Left renal cortex interstitium (tissue), 4 donors: ENCODE measurements at regions not wholly inside any gene's neighbourhood (a gene's known extent, or its start where the extent isn't known, plus 50 kb on each side); places are given as distances from the start of the nearest gene placed in this dataset.
"Not testable (repeated sequence)": the region's sequence is repeated elsewhere in the genome, so short reads cannot be mapped to it uniquely, and the experiment has no call there.

Experiments used
- DNase-seq, 4 donors: peaks; one replicate each; pipeline ENCODE4 v3.0.0-alpha.2; 2013; ENCODE audit warnings: low read depth in 4 of 4, low spot score in 2 of 4, missing footprints in 1 of 4

- no peak for DNase-seq
Measured at GRCh38 chr20:48448666-48449600, 378.9 kb downstream of the PREX1 start.

- DNase-seq: no peak
Measured at GRCh38 chr20:48447456-48447855, 380.3 kb downstream of the PREX1 start.

- DNase-seq: no peak
Measured at GRCh38 chr20:48445827-48446226, 382.0 kb downstream of the PREX1 start.

GRCh38 chr20:48444249-48444648 is 383.6 kb downstream of the PREX1 start:
- DNase-seq: no peak

- DNase-seq: no peak
Measured at GRCh38 chr20:48440916-48441315, 386.9 kb downstream of the PREX1 start.

- DNase-seq: not testable (repeated sequence)
Measured at GRCh38 chr20:48440261-48440660, 387.5 kb downstream of the PREX1 start.

GRCh38 chr20:48437146-48437545 is 390.7 kb downstream of the PREX1 start:
- DNase-seq: no peak

- DNase-seq: not testable (repeated sequence)
Measured at GRCh38 chr20:48436609-48437008, 391.2 kb downstream of the PREX1 start.

- no peak for DNase-seq
Measured at GRCh38 chr20:48433178-48433577, 394.6 kb downstream of the PREX1 start.

GRCh38 chr20:48432494-48432832 is 395.3 kb downstream of the PREX1 start:
- DNase-seq: no peak

GRCh38 chr20:48431653-48432493 is 395.9 kb downstream of the PREX1 start:
- DNase-seq: no peak

- DNase-seq: no peak
Measured at GRCh38 chr20:48426630-48427029, 401.2 kb downstream of the PREX1 start.

GRCh38 chr20:48425817-48426612 is 401.8 kb downstream of the PREX1 start:
- DNase-seq: no peak

GRCh38 chr20:48425321-48425720 is 402.5 kb downstream of the PREX1 start:
- no peak for DNase-seq

- DNase-seq: no peak
Measured at GRCh38 chr20:48422242-48422960, 405.4 kb downstream of the PREX1 start.

- DNase-seq: no peak
Measured at GRCh38 chr20:48421547-48421946, 406.3 kb downstream of the PREX1 start.

- DNase-seq: no peak
Measured at GRCh38 chr20:48420176-48420575, 407.6 kb downstream of the PREX1 start.

GRCh38 chr20:48419173-48419572 is 408.6 kb downstream of the PREX1 start:
- DNase-seq: no peak

- no peak for DNase-seq
Measured at GRCh38 chr20:48416002-48416401, 411.8 kb downstream of the PREX1 start.

- no peak for DNase-seq
Measured at GRCh38 chr20:48414786-48415185, 413.0 kb downstream of the PREX1 start.
